HEK293 (cell line): ENCODE measurements at regions not wholly inside any gene's neighbourhood (a gene's known extent, or its start where the extent isn't known, plus 50 kb on each side); places are given as distances from the start of the nearest gene placed in this dataset.

Source experiments
- EGR2 ChIP-seq: fragments of 450-650 bp; formaldehyde crosslinking; IDR thresholded peaks from 2 replicates; pipeline ENCODE4 v1.5.1; 2016; ENCODE audit warnings: low read depth, missing biosample characterization, missing genetic modification characterization
- ZNF394 ChIP-seq: fragments of 450-650 bp; formaldehyde crosslinking; IDR thresholded peaks from 2 replicates; pipeline ENCODE4 v1.5.1; 2016; ENCODE audit warnings: missing biosample characterization, missing genetic modification characterization, mild to moderate bottlenecking, moderate library complexity, borderline replicate concordance
- ZNF561 ChIP-seq: fragments of 450-650 bp; IDR thresholded peaks from 2 replicates; pipeline ENCODE4 v1.5.1; 2018; ENCODE audit warnings: missing biosample characterization, missing genetic modification characterization, borderline replicate concordance
- TF ChIP-seq, protein P1 (sequence below): fragments of 450-650 bp; formaldehyde crosslinking; IDR thresholded peaks from 2 replicates; pipeline ENCODE4 v1.5.1; 2017; ENCODE audit warnings: missing biosample characterization, missing genetic modification characterization
- TF ChIP-seq, protein P2 (sequence below): fragments of 450-650 bp; formaldehyde crosslinking; IDR thresholded peaks from 2 replicates; pipeline ENCODE4 v1.5.1; 2016; ENCODE audit warnings: missing biosample characterization, missing genetic modification characterization
- TF ChIP-seq, protein P3 (sequence below): fragments of 450-650 bp; formaldehyde crosslinking; IDR thresholded peaks from 2 replicates; pipeline ENCODE4 v1.5.1; 2017; ENCODE audit warnings: missing biosample characterization, mild to moderate bottlenecking, missing genetic modification characterization, moderate library complexity

DNA sequence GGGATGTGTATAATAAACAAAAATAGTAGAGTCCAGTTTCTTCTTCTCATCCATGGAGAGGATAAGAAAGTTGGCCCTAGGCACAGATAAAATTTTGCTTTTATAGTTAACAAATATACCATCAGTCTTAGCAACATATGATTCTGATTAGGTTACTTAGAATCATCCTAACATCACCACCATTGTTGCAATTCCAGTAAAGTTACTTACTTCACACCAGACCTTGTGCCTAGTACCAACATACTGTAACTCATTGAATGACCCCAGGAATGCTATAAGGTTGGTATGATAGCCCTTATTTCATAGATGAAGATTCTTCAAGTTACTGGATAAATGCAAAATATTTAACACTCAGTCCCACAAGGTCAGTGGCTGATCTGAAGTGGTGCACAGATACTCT is 183.8 kb upstream of the ATP2B1 start:
- TF ChIP-seq, protein P1, sequence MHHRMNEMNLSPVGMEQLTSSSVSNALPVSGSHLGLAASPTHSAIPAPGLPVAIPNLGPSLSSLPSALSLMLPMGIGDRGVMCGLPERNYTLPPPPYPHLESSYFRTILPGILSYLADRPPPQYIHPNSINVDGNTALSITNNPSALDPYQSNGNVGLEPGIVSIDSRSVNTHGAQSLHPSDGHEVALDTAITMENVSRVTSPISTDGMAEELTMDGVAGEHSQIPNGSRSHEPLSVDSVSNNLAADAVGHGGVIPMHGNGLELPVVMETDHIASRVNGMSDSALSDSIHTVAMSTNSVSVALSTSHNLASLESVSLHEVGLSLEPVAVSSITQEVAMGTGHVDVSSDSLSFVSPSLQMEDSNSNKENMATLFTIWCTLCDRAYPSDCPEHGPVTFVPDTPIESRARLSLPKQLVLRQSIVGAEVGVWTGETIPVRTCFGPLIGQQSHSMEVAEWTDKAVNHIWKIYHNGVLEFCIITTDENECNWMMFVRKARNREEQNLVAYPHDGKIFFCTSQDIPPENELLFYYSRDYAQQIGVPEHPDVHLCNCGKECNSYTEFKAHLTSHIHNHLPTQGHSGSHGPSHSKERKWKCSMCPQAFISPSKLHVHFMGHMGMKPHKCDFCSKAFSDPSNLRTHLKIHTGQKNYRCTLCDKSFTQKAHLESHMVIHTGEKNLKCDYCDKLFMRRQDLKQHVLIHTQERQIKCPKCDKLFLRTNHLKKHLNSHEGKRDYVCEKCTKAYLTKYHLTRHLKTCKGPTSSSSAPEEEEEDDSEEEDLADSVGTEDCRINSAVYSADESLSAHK (tag by site-specific recombination), result no peak
- no peak for TF ChIP-seq EGR2
- TF ChIP-seq, protein P2, sequence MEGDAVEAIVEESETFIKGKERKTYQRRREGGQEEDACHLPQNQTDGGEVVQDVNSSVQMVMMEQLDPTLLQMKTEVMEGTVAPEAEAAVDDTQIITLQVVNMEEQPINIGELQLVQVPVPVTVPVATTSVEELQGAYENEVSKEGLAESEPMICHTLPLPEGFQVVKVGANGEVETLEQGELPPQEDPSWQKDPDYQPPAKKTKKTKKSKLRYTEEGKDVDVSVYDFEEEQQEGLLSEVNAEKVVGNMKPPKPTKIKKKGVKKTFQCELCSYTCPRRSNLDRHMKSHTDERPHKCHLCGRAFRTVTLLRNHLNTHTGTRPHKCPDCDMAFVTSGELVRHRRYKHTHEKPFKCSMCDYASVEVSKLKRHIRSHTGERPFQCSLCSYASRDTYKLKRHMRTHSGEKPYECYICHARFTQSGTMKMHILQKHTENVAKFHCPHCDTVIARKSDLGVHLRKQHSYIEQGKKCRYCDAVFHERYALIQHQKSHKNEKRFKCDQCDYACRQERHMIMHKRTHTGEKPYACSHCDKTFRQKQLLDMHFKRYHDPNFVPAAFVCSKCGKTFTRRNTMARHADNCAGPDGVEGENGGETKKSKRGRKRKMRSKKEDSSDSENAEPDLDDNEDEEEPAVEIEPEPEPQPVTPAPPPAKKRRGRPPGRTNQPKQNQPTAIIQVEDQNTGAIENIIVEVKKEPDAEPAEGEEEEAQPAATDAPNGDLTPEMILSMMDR (tag by site-specific recombination), result no peak
- no peak for TF ChIP-seq ZNF394
- TF ChIP-seq, protein P3, sequence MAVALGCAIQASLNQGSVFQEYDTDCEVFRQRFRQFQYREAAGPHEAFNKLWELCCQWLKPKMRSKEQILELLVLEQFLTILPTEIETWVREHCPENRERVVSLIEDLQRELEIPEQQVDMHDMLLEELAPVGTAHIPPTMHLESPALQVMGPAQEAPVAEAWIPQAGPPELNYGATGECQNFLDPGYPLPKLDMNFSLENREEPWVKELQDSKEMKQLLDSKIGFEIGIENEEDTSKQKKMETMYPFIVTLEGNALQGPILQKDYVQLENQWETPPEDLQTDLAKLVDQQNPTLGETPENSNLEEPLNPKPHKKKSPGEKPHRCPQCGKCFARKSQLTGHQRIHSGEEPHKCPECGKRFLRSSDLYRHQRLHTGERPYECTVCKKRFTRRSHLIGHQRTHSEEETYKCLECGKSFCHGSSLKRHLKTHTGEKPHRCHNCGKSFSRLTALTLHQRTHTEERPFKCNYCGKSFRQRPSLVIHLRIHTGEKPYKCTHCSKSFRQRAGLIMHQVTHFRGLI (tag by site-specific recombination), result no peak
- no peak for TF ChIP-seq ZNF561 (tag by site-specific recombination)
